ENCODE measurements at regions not wholly inside any gene's neighbourhood (a gene's known extent, or its start where the extent isn't known, plus 50 kb on each side); places are given as distances from the start of the nearest gene placed in this dataset.

DNA sequence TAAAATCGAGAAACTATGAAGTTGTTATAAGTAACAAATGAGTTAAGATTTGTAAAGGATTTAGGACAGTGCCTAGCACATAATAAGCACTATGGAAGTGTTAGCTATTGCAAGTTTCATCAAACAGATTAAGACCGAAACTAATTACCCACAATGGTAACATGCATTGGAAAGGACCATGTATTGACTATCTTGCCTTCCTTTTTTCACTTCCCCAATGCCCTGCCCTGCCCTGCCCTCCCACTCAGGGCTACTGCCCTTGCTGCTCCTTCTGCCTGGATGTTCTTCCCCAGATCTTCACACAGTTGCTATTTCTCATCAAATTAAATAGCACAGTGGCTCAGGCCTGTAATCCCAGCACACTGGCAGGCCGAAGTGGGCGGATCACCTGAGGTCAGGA, 202.1 kb upstream of the PSMD7 start:
- no peak for DNase-seq (ENCODE audit: low read depth)

GRCh38 chr16:74092336-74092735, 204.3 kb upstream of the PSMD7 start:
- DNase-seq (ENCODE audit: low read depth), result no peak

GRCh38 chr16:74090871-74091270, 205.7 kb upstream of the PSMD7 start:
- no peak for DNase-seq (ENCODE audit: low read depth)

- no peak for DNase-seq (ENCODE audit: low read depth)
Measured at GRCh38 chr16:74083541-74083940, 213.1 kb upstream of the PSMD7 start.

- DNase-seq (ENCODE audit: low read depth), result no peak
Measured at GRCh38 chr16:74080311-74080710, 216.3 kb upstream of the PSMD7 start.

GRCh38 chr16:74079232-74079586, 217.4 kb upstream of the PSMD7 start:
- DNase-seq (ENCODE audit: low read depth), result no peak

GRCh38 chr16:74078511-74079231, 217.9 kb upstream of the PSMD7 start:
- no peak for DNase-seq (ENCODE audit: low read depth)

DNA sequence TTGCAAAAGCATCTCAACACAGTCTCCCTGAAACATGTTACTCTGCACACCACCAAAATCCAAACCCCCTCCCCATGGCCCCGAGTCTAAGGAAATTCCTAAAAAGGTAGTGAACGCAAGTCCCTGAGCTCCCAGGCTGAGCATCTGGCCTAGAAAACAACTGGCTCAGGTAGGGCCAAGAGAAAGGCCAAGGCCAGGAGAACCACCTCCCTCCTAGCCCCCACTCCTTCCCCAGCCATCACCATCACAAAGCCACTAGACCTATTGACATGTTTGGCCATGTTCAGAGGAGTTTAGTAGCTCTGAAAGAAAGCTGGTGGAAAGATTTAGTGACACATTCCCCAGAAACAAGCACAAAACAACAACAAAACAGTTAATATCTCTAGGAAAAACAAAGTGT, 220.0 kb upstream of the PSMD7 start:
- DNase-seq (ENCODE audit: low read depth), result no peak

GRCh38 chr16:74075393-74075792, 221.2 kb upstream of the PSMD7 start:
- no peak for DNase-seq (ENCODE audit: low read depth)

DNA sequence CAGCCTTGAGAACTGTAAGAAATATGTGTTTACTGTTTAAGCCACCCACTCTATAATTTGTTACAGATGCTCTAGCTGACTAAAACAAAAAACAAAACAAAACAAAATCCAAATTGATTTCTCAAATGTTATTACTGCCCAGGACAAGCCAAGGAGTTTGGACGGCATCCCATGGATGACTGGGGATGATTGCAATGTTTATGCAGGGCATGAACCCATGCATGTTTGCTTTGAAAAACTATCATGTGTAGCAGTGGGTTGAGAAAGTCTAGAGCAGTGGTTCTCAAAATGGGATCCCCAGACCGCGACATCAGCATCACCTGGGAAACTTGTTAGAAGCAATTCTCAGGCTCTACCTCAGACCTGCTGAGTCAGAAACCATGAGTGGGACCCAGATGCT, 223.2 kb upstream of the PSMD7 start:
- DNase-seq (ENCODE audit: low read depth), result no peak

- DNase-seq (ENCODE audit: low read depth), result no peak
Measured at GRCh38 chr16:74071996-74072535, 224.5 kb upstream of the PSMD7 start.

GRCh38 chr16:74070237-74070636, 226.4 kb upstream of the PSMD7 start:
- no peak for DNase-seq (ENCODE audit: low read depth)

- no peak for DNase-seq (ENCODE audit: low read depth)
Measured at GRCh38 chr16:74064120-74064735, 232.4 kb upstream of the PSMD7 start.

DNA sequence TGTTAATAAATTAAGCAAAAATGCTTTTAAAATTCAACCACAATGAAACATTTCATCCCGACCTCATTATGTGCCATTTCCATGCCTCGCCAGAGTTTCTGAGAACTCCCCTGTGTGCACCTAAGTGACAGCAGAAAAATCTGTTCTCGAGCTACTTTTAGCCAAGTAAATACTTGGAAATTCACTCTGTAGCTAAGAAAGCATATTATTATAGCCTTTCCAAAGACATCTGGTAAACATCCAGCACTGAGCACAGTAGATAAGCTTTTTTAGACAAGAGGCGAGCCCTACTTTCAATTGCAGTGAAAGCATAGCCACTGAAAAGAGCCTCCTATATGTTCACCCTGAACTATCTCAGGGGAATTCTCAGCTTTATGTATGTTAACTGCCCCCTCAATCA, 242.8 kb upstream of the PSMD7 start:
- DNase-seq (ENCODE audit: low read depth), result no peak

- no peak for DNase-seq (ENCODE audit: low read depth)
Measured at GRCh38 chr16:74053312-74053711, 243.3 kb upstream of the PSMD7 start.

GRCh38 chr16:74052016-74052415, 244.6 kb upstream of the PSMD7 start:
- DNase-seq (ENCODE audit: low read depth), result no peak

DNA sequence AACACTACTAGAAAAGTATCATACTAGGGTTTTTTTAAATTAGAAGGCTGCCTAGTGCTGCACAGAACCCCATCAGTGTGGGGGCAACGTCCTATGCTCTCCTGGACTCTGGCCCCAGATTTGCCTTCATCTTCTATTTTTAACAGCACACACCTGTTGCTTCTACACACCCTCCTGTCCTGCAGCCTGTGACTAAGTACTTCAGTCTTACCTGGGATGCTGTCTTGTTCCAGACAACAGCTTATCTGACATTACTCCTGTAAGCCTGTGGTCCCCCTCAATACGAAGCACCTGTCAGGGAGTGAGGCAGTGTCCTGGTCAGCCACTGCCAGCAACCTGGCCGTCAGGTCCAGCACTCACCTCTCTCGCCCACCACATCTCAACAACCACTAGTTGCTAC, 247.6 kb upstream of the PSMD7 start:
- DNase-seq (ENCODE audit: low read depth), result no peak

DNA sequence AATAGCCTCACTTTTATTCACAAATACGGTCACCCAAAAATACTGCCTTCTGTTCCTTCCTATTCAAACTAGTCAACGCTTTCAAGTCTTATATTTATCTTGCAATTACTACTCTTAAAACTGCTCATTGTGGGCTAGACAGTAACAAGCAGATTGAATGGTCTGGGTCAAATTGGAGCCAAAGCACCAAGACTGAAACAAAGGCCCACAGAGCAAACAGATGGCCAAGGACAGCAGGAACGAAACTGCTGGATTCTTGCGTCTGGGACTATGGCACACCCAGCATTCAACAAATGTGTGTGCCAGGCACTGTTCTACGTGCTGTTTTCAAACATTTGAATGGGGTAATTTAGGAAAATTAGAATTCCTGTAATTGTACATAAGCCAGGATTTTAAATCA, 250.1 kb upstream of the PSMD7 start:
- no peak for DNase-seq (ENCODE audit: low read depth)

GRCh38 chr16:74045513-74045912, 251.1 kb upstream of the PSMD7 start:
- no peak for DNase-seq (ENCODE audit: low read depth)

DNA sequence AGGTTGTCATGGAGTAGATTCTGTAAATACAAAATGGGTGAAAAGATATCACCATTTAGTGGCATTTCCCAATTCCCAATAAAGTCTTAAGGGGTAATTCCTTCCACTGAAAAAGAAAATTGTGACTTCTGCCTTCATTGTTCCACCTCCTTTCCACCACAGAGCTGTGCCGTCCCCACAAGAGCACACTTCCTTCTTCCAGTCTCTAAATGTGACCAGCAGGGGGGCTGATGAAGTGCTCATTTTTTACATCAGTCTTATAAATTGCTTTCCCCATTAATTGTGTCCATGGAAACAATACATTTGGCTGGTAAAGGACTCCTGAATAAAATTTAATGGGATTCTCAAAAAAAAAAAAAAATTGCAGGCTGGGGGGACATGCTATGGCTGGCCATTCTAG, 260.8 kb upstream of the PSMD7 start:
- no peak for DNase-seq (ENCODE audit: low read depth)

GRCh38 chr16:74034862-74035261, 261.8 kb upstream of the PSMD7 start:
- no peak for DNase-seq (ENCODE audit: low read depth)

DNA sequence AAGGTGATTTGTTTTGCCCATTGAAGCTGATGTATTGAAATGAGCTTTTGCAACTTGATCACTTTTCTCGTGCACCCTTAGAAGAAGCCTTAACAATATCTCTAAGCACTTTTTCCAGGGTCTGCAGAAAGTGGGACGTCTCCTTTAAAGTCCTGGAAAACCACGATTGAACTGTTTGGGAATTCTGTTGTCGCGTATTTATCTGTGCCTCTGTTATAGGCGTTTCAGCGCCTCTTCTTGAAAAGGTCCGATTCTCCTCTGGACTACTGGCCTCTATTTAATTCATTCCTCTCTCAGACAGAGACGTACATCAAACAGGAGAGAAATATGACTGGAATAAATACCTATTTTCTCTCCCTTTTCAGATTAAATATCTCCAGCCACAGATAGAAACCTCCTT, 262.4 kb upstream of the PSMD7 start:
- no peak for DNase-seq (ENCODE audit: low read depth)

DNA sequence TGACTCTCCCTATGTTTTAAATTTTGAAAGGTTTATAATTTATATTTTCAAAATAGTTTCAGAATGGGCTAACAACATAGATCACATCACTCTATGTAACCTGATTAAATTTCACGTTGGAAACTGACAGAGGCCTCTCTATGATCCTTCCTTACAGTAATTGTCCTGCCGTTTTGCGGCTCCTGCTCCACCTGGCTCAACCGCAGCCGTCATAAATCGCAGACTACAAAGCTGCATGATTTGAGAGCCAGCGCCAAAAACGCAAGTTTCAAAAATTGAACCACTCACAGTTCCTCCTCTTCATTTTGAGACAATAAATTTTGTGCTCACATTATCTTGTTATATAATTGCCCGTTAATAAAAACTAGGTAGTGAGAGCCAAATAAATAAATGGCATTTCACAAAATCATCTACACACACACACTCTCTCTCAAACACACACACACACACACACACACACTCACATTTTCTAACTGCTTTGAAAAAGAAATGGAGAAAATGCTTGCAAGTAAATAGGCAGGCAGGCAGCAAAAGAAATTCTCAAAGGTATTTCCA, 263.1 kb upstream of the PSMD7 start:
- DNase-seq (ENCODE audit: low read depth), result no peak

DNA sequence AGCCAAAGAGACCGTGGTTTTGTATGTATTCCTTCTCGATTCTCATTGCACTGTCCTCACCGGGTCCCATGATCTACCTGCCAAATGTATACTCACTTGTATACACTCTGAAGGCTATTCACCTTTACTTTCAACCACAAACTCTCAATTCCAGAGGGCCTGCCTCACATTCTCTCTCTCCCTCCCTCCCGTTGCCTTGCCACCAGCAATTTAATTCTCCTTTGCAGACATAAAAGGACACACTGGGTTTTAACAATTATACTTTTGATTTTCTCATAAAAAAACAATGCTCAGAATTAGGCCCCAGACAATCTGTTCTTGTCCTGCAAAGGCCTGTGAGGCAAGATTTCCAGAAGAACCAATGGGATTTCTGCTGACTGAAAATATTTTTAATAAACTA, 265.1 kb upstream of the PSMD7 start:
- DNase-seq (ENCODE audit: low read depth), result no peak

All from stimulated activated CD8-positive, alpha-beta memory T cell treated with anti-CD3 and anti-CD28 coated beads, Interleukin-15, amount 100 ng/mL, for 1 hour (primary cell).